ENCODE measurements at regions not wholly inside any gene's neighbourhood (a gene's known extent, or its start where the extent isn't known, plus 50 kb on each side); places are given as distances from the start of the nearest gene placed in this dataset.
A peak's percentile ranks its signal among the peaks of the same experiment; 100 is the strongest.
"Not testable (repeated sequence)": the region's sequence is repeated elsewhere in the genome, so short reads cannot be mapped to it uniquely, and the experiment has no call there.

GRCh38 chr21:14826630-14827029 lies 238.2 kb downstream of the NRIP1 start:
- no peak for DNase-seq (ENCODE audit: low read depth, low spot score)

GRCh38 chr21:14825514-14825974 lies 239.3 kb downstream of the NRIP1 start:
- DNase-seq (ENCODE audit: low read depth, low spot score): no peak

GRCh38 chr21:14824126-14824525 lies 240.7 kb downstream of the NRIP1 start:
- DNase-seq (ENCODE audit: low read depth, low spot score): no peak

- DNase-seq (ENCODE audit: low read depth, low spot score): no peak
Measured at GRCh38 chr21:14817311-14817710, 247.5 kb downstream of the NRIP1 start.

GRCh38 chr21:14814991-14815390 lies 249.8 kb downstream of the NRIP1 start:
- DNase-seq (ENCODE audit: low read depth, low spot score): no peak

GRCh38 chr21:14814282-14814681 lies 250.5 kb downstream of the NRIP1 start:
- no peak for DNase-seq (ENCODE audit: low read depth, low spot score)

GRCh38 chr21:14804170-14804569 lies 258.1 kb upstream of the SAMSN1 start:
- DNase-seq (ENCODE audit: low read depth, low spot score): not testable (repeated sequence)

- no peak for DNase-seq (ENCODE audit: low read depth, low spot score)
Measured at GRCh38 chr21:14797543-14797942, 251.4 kb upstream of the SAMSN1 start.

GRCh38 chr21:14787312-14787711 lies 241.2 kb upstream of the SAMSN1 start:
- no peak for DNase-seq (ENCODE audit: low read depth, low spot score)

- no peak for DNase-seq (ENCODE audit: low read depth, low spot score)
Measured at GRCh38 chr21:14785679-14786078, 239.6 kb upstream of the SAMSN1 start.

GRCh38 chr21:14773777-14774345 lies 227.7 kb upstream of the SAMSN1 start:
- DNase-seq (ENCODE audit: low read depth, low spot score): peak; percentile 25

GRCh38 chr21:14771593-14771992 lies 225.5 kb upstream of the SAMSN1 start:
- DNase-seq (ENCODE audit: low read depth, low spot score): no peak

- DNase-seq (ENCODE audit: low read depth, low spot score): no peak
Measured at GRCh38 chr21:14768042-14768441, 221.9 kb upstream of the SAMSN1 start.

- no peak for DNase-seq (ENCODE audit: low read depth, low spot score)
Measured at GRCh38 chr21:14767192-14767852, 221.2 kb upstream of the SAMSN1 start.

GRCh38 chr21:14766241-14766640 lies 220.1 kb upstream of the SAMSN1 start:
- peak; percentile 15 for DNase-seq (ENCODE audit: low read depth, low spot score)

GRCh38 chr21:14763695-14764064 lies 217.6 kb upstream of the SAMSN1 start:
- DNase-seq (ENCODE audit: low read depth, low spot score): no peak

- DNase-seq (ENCODE audit: low read depth, low spot score): no peak
Measured at GRCh38 chr21:14762734-14763694, 216.9 kb upstream of the SAMSN1 start.

GRCh38 chr21:14762327-14762726 lies 216.2 kb upstream of the SAMSN1 start:
- no peak for DNase-seq (ENCODE audit: low read depth, low spot score)

GRCh38 chr21:14759285-14759684 lies 213.2 kb upstream of the SAMSN1 start:
- no peak for DNase-seq (ENCODE audit: low read depth, low spot score)

- DNase-seq (ENCODE audit: low read depth, low spot score): no peak
Measured at GRCh38 chr21:14758849-14759248, 212.7 kb upstream of the SAMSN1 start.

GRCh38 chr21:14757533-14758327 lies 211.6 kb upstream of the SAMSN1 start:
- DNase-seq (ENCODE audit: low read depth, low spot score): no peak

GRCh38 chr21:14755086-14755485 lies 209.0 kb upstream of the SAMSN1 start:
- DNase-seq (ENCODE audit: low read depth, low spot score): no peak
